ENCODE measurements at regions not wholly inside any gene's neighbourhood (a gene's known extent, or its start where the extent isn't known, plus 50 kb on each side); places are given as distances from the start of the nearest gene placed in this dataset.

DNA sequence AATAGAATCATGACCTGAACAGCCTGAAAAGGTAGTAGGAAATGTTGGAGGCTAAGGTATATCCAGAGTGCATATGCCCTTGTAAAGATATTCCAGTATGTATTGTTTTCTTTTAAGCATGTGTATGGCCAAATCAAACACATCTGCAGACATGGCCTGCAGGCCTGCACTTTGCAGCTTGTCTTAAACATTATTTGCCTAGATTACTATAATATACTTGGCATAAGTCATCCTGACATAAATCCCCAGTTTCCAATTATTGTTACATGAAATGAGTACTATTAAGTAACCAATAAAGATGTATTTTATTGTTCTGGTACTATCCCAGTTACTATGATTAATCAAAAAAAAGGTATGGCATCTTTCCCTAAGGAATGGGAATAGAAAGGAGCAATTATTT is 169.1 kb upstream of the PTBP2 start:
- TF ChIP-seq, protein P1, sequence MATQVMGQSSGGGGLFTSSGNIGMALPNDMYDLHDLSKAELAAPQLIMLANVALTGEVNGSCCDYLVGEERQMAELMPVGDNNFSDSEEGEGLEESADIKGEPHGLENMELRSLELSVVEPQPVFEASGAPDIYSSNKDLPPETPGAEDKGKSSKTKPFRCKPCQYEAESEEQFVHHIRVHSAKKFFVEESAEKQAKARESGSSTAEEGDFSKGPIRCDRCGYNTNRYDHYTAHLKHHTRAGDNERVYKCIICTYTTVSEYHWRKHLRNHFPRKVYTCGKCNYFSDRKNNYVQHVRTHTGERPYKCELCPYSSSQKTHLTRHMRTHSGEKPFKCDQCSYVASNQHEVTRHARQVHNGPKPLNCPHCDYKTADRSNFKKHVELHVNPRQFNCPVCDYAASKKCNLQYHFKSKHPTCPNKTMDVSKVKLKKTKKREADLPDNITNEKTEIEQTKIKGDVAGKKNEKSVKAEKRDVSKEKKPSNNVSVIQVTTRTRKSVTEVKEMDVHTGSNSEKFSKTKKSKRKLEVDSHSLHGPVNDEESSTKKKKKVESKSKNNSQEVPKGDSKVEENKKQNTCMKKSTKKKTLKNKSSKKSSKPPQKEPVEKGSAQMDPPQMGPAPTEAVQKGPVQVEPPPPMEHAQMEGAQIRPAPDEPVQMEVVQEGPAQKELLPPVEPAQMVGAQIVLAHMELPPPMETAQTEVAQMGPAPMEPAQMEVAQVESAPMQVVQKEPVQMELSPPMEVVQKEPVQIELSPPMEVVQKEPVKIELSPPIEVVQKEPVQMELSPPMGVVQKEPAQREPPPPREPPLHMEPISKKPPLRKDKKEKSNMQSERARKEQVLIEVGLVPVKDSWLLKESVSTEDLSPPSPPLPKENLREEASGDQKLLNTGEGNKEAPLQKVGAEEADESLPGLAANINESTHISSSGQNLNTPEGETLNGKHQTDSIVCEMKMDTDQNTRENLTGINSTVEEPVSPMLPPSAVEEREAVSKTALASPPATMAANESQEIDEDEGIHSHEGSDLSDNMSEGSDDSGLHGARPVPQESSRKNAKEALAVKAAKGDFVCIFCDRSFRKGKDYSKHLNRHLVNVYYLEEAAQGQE (IDR thresholded peaks at IDR 0.05; ENCODE audit: insufficient replicate concordance, low read depth) = no peak
- TF ChIP-seq, protein P2, sequence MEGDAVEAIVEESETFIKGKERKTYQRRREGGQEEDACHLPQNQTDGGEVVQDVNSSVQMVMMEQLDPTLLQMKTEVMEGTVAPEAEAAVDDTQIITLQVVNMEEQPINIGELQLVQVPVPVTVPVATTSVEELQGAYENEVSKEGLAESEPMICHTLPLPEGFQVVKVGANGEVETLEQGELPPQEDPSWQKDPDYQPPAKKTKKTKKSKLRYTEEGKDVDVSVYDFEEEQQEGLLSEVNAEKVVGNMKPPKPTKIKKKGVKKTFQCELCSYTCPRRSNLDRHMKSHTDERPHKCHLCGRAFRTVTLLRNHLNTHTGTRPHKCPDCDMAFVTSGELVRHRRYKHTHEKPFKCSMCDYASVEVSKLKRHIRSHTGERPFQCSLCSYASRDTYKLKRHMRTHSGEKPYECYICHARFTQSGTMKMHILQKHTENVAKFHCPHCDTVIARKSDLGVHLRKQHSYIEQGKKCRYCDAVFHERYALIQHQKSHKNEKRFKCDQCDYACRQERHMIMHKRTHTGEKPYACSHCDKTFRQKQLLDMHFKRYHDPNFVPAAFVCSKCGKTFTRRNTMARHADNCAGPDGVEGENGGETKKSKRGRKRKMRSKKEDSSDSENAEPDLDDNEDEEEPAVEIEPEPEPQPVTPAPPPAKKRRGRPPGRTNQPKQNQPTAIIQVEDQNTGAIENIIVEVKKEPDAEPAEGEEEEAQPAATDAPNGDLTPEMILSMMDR (IDR thresholded peaks at IDR 0.05; ENCODE audit: insufficient read depth, low read length) = no peak
- TF ChIP-seq SPI1 (IDR thresholded peaks at IDR 0.05; ENCODE audit: borderline replicate concordance, low read depth) (no peak), GABPA (IDR thresholded peaks at IDR 0.05; ENCODE audit: low read depth) (no peak), POLR2AphosphoS5 (IDR thresholded peaks at IDR 0.05; ENCODE audit: low read depth) (no peak)
- no peak for DNase-seq (ENCODE audit: low read depth in 1 of 2, low spot score in 1 of 2)

DNA sequence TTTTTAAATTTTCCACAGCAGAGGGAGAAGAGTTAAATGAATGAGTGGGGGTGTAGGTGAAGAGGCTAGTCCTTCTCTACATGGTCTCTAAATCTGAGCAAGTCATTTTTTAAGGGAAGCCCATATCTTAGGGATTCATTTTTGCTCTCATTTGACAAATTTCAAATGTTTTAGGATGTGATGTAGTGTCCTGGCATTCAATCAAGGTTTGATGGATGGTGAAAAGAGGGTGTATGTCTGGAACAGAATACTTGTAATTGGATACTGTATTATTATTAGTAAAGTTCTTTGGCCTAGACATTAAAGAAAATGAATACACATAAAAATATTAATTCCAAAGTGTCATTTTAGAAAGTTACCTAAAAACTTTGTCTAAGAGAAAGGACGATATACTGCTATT is 167.8 kb upstream of the PTBP2 start:
- TF ChIP-seq, protein P1 (IDR thresholded peaks at IDR 0.05; ENCODE audit: insufficient replicate concordance, low read depth) = no peak
- TF ChIP-seq, protein P2 (IDR thresholded peaks at IDR 0.05; ENCODE audit: insufficient read depth, low read length) = no peak
- TF ChIP-seq POLR2AphosphoS5 (IDR thresholded peaks at IDR 0.05; ENCODE audit: low read depth) (no peak), GABPA (IDR thresholded peaks at IDR 0.05; ENCODE audit: low read depth) (no peak), SPI1 (IDR thresholded peaks at IDR 0.05; ENCODE audit: borderline replicate concordance, low read depth) (no peak)
- no peak overlapping the region for H3K27ac ChIP-seq (replicated peaks)
- DNase-seq (ENCODE audit: low read depth in 1 of 2, low spot score in 1 of 2) = no peak
- no peak overlapping the region for H3K4me3 ChIP-seq (replicated peaks; ENCODE audit: insufficient read depth, low read length)
- no peaks in the 10 kb centered on the region for H3K27me3 ChIP-seq (ENCODE audit: insufficient read depth, poor library complexity, severe bottlenecking)

More for the DNA sequence above, 169.1 kb upstream of the PTBP2 start:
- Histone ChIP-seq H3K27me3 (ENCODE audit: insufficient read depth, poor library complexity, severe bottlenecking) (no peaks in the 10 kb centered on the region), H3K4me3 (replicated peaks; ENCODE audit: insufficient read depth, low read length) (no peak overlapping the region), H3K27ac (replicated peaks) (no peak overlapping the region)

DNA sequence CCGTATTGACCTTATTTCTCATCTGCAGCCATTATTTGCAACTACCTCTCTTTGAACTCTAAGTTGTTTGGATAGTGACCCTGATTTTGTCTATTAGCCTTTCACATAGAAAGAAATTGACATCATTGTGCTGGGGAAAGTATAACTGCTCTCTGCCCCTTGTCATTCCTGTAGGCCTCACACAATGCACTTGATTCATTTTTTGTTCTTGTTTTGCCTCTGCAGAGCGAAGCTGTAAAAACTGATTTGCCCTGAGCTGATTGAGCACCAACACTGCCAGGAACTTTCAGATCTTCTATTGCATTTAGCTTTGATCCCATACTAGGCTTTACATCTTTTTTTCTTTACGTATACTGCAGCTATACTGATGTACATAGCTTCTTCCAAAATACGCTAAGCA is 167.2 kb upstream of the PTBP2 start:
- TF ChIP-seq POLR2AphosphoS5 (IDR thresholded peaks at IDR 0.05; ENCODE audit: low read depth) (no peak), SPI1 (IDR thresholded peaks at IDR 0.05; ENCODE audit: borderline replicate concordance, low read depth) (no peak), GABPA (IDR thresholded peaks at IDR 0.05; ENCODE audit: low read depth) (no peak)
- H3K4me3 ChIP-seq (replicated peaks; ENCODE audit: insufficient read depth, low read length) = no peak overlapping the region
- H3K27ac ChIP-seq (replicated peaks) = no peak overlapping the region
- no peaks in the 10 kb centered on the region for H3K27me3 ChIP-seq (ENCODE audit: insufficient read depth, poor library complexity, severe bottlenecking)
- no peak for DNase-seq (ENCODE audit: low read depth in 1 of 2, low spot score in 1 of 2)

DNA sequence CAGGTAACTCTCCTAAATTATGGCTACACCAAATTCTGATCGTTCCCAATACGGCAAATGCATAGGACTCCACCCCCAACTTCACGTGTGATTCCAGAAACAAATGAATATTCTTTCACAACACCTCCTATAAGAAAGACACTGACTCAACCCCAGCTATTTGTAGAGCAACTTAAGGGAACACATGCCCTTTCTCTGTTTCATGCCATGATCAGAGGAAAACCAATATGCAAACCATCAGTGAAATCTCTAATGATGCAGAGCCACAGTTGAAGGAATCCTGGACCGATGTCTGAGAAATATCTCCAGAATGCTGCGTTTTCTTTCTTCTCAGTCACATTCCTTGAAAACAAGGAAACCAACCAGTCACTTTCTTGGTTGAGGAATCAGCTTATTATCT is 164.2 kb upstream of the PTBP2 start:
- Histone ChIP-seq H3K27ac (replicated peaks) (no peak overlapping the region), H3K4me3 (replicated peaks; ENCODE audit: insufficient read depth, low read length) (no peak overlapping the region), H3K27me3 (ENCODE audit: insufficient read depth, poor library complexity, severe bottlenecking) (no peaks in the 10 kb centered on the region)
- TF ChIP-seq, protein P2 (IDR thresholded peaks at IDR 0.05; ENCODE audit: insufficient read depth, low read length) = no peak
- TF ChIP-seq, protein P1 (IDR thresholded peaks at IDR 0.05; ENCODE audit: insufficient replicate concordance, low read depth) = no peak
- no peak for TF ChIP-seq SPI1 (IDR thresholded peaks at IDR 0.05; ENCODE audit: borderline replicate concordance, low read depth)
- TF ChIP-seq GABPA (IDR thresholded peaks at IDR 0.05; ENCODE audit: low read depth) = no peak
- TF ChIP-seq POLR2AphosphoS5 (IDR thresholded peaks at IDR 0.05; ENCODE audit: low read depth) = no peak
- DNase-seq (ENCODE audit: low read depth in 1 of 2, low spot score in 1 of 2) = no peak
